ENCODE measurements at regions not wholly inside any gene's neighbourhood (a gene's known extent, or its start where the extent isn't known, plus 50 kb on each side); places are given as distances from the start of the nearest gene placed in this dataset.

DNA sequence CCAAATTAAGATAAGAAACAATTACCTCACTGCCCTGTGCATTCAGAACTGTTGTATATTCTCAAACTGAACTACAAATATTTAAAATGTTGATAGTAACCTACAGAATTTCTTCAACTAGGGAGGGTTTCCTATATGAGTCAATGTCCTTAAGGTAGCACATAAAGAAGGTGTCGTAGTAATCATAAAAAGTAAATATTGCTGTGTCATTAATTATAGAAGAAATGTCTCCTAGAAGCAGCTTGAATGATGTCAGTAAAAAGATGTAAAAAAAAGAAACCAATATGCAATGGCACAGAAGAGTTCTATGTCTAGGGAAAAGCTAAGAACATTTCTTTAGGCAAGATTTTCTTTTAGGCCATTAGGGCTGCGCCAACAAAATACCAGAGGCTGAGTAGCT, 559.6 kb upstream of the EPHA5 start:
- TF ChIP-seq EP300 (IDR thresholded peaks at IDR 0.05) (no peak), POLR2AphosphoS5 (IDR thresholded peaks at IDR 0.05) (no peak), POLR2A (IDR thresholded peaks at IDR 0.05) (no peak)
- TF ChIP-seq, protein P1, sequence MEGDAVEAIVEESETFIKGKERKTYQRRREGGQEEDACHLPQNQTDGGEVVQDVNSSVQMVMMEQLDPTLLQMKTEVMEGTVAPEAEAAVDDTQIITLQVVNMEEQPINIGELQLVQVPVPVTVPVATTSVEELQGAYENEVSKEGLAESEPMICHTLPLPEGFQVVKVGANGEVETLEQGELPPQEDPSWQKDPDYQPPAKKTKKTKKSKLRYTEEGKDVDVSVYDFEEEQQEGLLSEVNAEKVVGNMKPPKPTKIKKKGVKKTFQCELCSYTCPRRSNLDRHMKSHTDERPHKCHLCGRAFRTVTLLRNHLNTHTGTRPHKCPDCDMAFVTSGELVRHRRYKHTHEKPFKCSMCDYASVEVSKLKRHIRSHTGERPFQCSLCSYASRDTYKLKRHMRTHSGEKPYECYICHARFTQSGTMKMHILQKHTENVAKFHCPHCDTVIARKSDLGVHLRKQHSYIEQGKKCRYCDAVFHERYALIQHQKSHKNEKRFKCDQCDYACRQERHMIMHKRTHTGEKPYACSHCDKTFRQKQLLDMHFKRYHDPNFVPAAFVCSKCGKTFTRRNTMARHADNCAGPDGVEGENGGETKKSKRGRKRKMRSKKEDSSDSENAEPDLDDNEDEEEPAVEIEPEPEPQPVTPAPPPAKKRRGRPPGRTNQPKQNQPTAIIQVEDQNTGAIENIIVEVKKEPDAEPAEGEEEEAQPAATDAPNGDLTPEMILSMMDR (IDR thresholded peaks at IDR 0.05) = no peak
- WGBS, 5 donors = 47 to 72% (median 58%) methylated on average over 2 of the region's 2 CpGs
- H3K4me3 ChIP-seq = no peak overlapping the region
- H3K4me1 ChIP-seq = no peaks in the 10 kb centered on the region
- no peaks in the 10 kb centered on the region for H3K27me3 ChIP-seq
- H3K27ac ChIP-seq = no peak overlapping the region
- intact Hi-C loops (cut with DNase I; ENCODE audit: low total_unique reads) = no loop called here
- H3K36me3 ChIP-seq = no peaks in the 10 kb centered on the region
- no peak for DNase-seq
- no peaks in the 10 kb centered on the region for H3K9me3 ChIP-seq

DNA sequence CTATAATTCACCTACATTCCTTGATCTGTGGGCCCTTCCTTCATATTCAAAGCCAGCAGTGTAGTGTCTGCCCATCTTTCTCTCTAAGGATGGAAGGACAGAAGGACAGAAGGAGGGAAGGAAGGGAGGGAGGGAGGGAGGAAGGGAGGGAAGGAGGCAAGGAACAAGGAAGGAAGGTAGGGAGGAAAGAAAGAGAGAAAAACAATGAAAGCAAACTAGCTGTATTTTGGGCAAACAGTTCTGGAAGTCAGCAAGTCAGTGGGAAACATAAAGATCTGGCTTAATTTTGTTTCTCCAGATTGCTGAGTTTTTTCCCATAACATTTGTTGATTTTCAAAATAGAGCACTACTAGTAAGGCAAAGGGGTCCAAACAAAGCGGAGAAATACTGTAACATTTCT, 555.2 kb upstream of the EPHA5 start:
- Histone ChIP-seq H3K27me3 (no peaks in the 10 kb centered on the region), H3K27ac (no peak overlapping the region), H3K36me3 (no peaks in the 10 kb centered on the region), H3K4me3 (no peak overlapping the region), H3K9me3 (no peaks in the 10 kb centered on the region), H3K4me1 (no peaks in the 10 kb centered on the region)
- intact Hi-C loops (cut with DNase I; ENCODE audit: low total_unique reads) = no loop called here
- TF ChIP-seq POLR2A (IDR thresholded peaks at IDR 0.05) = no peak
- TF ChIP-seq POLR2AphosphoS5 (IDR thresholded peaks at IDR 0.05) = no peak
- TF ChIP-seq, protein P1 (IDR thresholded peaks at IDR 0.05) = no peak
- TF ChIP-seq EP300 (IDR thresholded peaks at IDR 0.05) = no peak
- no peak for DNase-seq
- 79 to 100% (median 93%) methylated on average over 1 of the region's 1 CpG for WGBS, 5 donors

DNA sequence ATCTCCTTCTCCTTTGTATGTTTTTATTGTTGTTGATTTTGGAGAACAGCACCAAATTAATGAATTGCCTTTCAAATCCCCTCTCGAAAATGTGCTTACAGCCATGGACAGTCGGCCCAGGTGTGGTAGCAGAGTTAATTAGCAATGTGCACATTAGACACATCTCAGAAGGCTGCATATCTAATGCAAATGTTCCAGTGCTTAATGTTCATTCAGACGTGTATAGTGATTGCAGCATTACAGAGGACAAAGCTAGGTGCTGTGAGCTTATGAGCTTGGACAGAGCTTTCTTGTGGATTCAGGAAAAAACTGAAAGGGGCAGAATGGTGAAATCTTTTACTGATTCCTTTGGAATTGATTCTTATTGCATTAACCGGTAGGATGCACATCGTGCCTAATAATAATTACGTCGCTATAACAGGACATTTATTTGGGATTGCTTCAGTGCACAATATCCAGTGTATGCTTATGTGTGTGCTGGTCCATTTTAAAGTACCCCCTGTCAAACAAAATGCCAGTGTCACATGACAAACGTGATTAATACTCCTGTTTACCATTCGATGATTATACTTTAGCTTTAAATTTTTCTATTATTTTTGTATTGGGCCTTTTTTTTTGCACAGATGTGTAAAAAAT, 552.9 kb upstream of the EPHA5 start:
- TF ChIP-seq POLR2AphosphoS5 (IDR thresholded peaks at IDR 0.05) = no peak
- TF ChIP-seq EP300 (IDR thresholded peaks at IDR 0.05) = no peak
- TF ChIP-seq POLR2A (IDR thresholded peaks at IDR 0.05) = no peak
- TF ChIP-seq, protein P1 (IDR thresholded peaks at IDR 0.05) = no peak
- H3K36me3 ChIP-seq = no peaks in the 10 kb centered on the region
- intact Hi-C loops (cut with DNase I; ENCODE audit: low total_unique reads) = no loop called here
- H3K4me1 ChIP-seq = no peaks in the 10 kb centered on the region
- no peaks in the 10 kb centered on the region for H3K27me3 ChIP-seq
- H3K9me3 ChIP-seq = no peaks in the 10 kb centered on the region
- no peak overlapping the region for H3K27ac ChIP-seq
- H3K4me3 ChIP-seq = no peak overlapping the region
- 65 to 71% (median 70%) methylated on average over 9 of the region's 9 CpGs for WGBS, 5 donors
- peak in 1 of 2 donors; percentile 7 for DNase-seq

DNA sequence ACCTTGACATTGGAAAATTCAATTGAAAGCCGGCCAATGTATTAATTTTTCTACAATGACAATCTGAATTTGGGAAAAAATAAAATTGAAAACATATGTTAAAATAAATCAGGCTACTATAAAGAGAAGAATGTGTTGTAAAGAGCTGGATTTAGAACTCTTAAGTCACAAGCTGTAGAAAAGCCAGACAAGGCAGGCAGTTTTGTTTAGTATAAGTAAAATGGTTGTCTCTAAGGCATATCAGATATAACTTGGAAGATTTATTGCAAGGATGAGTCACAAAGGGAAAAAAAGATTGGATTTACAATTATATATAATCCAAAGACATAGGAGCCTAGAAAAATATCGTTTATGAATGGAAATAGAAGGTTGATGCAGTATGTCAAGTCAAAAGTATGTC, 549.1 kb upstream of the EPHA5 start:
- intact Hi-C loops (cut with DNase I; ENCODE audit: low total_unique reads) = no loop called here
- no peaks in the 10 kb centered on the region for H3K36me3 ChIP-seq
- H3K27ac ChIP-seq = no peak overlapping the region
- H3K4me1 ChIP-seq = no peaks in the 10 kb centered on the region
- no peaks in the 10 kb centered on the region for H3K9me3 ChIP-seq
- no peak for DNase-seq
- WGBS, 5 donors = 48 to 71% (median 62%) methylated on average over 2 of the region's 2 CpGs
- no peak overlapping the region for H3K4me3 ChIP-seq
- TF ChIP-seq EP300 (IDR thresholded peaks at IDR 0.05) (no peak), POLR2AphosphoS5 (IDR thresholded peaks at IDR 0.05) (no peak), POLR2A (IDR thresholded peaks at IDR 0.05) (no peak)
- TF ChIP-seq, protein P1 (IDR thresholded peaks at IDR 0.05) = no peak
- no peaks in the 10 kb centered on the region for H3K27me3 ChIP-seq
